GM18520 (cell line): ENCODE measurements at regions not wholly inside any gene's neighbourhood (a gene's known extent, or its start where the extent isn't known, plus 50 kb on each side); places are given as distances from the start of the nearest gene placed in this dataset.

Experiments
- ATAC-seq: cut with Tn5 transposase; IDR thresholded peaks from one replicate; pipeline ENCODE4 v1.9.1; 2021; ENCODE audit not compliant: unreplicated experiment

- ATAC-seq: no peak
These were observed 718.8 kb upstream of the SGCG start for GRCh38 chr13:22461854-22462490.

GRCh38 chr13:22463089-22463488 is 717.7 kb upstream of the SGCG start:
- ATAC-seq: no peak

DNA sequence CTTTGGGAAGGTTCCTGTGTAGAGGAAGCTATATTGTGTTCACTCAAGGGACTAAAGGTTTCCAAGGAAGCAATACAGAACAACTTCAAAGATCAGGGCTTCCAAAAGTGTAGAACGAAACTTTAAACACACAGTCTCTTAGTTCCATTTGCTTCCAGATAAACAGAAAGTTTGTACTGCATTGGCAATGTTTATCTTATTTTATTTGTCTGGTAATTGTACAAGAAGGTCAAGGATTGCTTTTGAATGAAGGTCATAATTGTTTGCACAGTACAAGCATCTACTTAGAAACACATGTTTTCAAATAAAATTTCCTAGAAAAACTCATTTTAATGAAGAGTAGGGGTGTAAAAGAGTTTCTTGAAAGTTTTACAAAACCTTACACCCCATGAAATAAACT is 712.7 kb upstream of the SGCG start:
- ATAC-seq: no peak

DNA sequence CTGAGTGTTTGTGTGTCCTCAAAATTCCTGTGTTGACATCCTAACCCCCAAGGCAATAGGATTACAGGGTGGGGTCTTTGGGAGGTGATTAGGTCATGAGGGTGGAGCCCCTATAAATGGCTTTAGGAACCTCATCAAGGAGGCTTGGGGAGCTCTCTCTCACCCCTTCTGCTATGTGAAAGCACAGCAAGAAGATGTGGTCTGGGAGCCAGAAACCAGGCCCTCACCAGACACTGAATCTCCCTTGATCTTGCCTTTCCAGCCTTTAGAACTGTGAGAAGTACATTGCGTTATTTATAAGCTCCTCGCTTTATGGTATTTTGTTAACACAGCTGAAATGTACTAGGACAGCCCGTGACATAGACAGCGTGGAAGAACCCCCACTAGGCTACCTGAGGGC is 712.0 kb upstream of the SGCG start:
- ATAC-seq: no peak

DNA sequence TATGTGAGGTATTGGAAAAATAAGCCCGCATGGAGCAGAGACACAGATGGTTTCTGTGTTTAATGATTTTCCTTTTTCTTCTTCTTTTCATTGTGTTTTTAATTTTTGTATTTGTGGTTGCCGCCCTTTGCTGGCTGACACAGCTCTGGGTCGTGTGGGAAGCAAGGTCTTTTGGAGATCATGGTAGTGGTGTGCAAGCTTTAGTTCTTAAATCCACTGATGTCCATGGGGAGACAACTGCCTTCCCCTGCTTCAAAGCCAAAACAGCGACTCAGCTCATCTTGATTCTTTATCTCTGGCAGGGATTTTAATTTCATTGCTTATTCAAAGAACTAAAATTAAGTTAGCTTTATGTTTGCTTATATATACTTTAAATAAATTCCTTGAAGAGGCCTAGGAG is 711.3 kb upstream of the SGCG start:
- no peak for ATAC-seq

DNA sequence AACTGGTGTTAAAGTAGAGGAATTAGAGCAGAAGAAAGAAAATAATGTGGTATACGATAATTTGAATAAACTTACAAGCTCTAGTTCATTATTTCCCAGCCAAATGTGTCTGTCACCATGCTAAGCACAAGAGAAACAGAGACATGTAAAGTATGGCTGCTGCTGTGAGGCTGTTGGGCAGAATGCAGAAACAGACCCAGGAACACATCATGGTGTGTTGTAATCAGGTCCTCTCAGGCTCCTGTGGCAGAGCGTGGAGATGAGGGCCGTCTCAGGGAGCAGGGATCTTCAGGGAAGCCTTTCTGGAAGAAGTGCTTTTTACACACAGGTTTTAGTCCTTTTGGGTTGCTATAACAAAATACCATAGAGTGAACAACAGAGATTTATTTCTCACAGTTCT is 710.7 kb upstream of the SGCG start:
- no peak for ATAC-seq

DNA sequence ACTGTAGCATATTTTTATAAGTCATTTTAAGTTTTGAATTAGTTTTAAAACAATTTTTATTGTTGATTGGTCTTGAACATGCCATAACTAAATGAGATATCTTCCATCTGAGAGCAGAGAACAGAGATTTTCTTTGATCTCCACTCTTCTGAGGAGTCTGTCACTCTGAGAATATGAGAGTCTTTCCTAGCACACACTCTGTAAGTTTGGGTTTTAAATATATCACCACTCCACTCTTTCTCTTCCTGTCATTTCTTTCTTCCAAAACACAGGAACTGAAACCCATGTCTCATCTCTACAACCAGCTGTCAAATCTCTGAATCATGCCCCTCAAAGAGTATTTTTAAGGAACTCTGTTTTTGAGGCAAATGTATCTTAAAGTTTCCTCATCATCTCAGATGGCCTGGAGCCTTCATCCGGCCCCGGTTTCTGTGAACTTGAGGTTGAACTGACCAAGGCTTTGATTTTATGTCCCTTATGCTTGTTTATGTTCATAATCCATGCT is 698.2 kb upstream of the SGCG start:
- ATAC-seq: no peak

DNA sequence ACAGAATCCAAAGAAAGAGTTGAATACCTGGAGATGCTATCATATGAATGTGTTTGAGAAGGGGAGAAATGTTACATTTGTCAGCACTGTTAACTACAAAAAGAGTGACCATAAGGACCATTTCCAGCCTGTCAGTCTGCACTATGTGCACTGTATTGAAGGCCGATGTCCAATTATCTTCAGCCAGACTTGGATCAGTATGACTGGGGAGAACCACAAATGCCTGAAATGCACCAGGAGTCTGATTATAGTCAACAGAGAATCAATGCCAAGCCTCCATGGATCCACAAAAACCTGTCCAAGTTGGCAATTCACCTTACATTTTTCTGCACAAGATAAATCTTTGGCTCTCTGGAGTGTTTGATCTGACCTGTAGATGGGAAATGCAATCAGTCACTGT is 697.5 kb upstream of the SGCG start:
- no peak for ATAC-seq

- no peak for ATAC-seq
These were observed 694.3 kb upstream of the SGCG start for GRCh38 chr13:22486490-22486889.

DNA sequence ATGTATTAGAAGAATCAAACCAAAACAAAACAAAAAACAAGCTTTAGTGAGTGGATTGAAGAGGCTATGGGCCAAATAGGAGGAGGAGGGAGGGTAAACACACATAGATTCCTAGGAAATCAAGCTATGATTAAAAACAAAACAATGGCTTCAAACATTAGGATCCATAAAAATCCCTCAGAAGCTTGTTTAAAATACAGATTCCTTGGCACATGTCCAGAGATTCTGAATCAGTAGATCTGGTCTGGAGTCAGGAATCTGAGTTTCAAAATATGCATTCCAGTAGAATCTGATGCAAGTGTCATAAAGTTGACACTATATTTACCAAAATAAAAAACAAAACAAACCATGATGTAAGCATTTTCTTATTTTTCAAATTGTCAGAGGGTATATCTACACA is 692.8 kb upstream of the SGCG start:
- ATAC-seq: no peak

DNA sequence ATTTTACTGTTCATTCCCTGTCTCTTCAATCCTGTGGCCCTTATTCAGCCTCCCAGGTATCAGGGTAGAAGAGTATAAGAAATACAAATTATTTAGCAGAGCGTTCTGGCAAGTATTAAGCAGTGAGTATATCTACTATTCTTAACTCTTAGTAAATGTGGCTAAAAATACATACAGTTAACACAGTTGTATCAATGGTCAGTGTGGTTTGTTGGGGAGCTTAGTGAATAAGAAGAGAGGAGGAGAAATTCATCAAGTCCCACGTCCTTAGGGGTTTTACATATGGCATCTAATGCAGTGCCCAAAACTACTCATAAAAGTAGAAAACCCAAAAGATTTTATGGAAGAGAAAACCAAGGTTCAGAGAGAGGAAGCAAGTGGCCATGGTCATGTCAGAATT is 691.0 kb upstream of the SGCG start:
- ATAC-seq: no peak

GRCh38 chr13:22495819-22496218 is 685.0 kb upstream of the SGCG start:
- ATAC-seq: no peak

DNA sequence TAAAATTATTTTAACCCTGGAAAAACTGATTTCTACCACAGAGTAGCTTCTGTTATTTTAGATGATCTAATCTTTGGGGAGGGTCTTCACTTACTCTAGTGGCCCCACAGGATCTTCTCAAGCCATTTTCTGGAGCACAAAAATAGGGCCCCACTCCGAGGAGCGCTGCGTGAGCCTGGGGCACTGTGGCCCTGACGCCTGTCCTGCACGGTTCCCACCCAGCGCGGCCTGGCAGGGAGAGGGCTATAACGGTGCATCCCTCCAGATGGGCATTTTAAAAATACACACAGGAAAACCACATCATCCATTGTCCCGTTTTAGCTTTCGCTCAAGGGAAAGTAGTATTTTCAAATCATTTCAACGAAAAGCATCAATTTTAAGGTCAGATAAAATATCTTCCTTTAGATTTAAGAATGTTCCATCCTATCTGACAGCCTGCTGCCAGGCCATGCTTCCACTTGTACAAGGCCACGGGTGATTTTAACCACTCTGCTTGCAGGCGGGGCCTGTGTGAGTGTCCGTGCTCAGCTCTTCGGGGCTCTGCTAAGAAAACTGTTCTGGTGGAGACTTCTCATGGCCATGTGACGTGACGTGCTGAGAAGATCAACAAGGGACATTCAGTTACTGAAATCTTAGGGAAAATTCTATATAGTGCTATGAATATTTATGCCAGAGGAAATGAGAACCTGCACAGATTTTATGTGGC is 683.8 kb upstream of the SGCG start:
- ATAC-seq: no peak

GRCh38 chr13:22497991-22498780 is 682.6 kb upstream of the SGCG start:
- no peak for ATAC-seq

GRCh38 chr13:22499919-22500318 is 680.9 kb upstream of the SGCG start:
- ATAC-seq: no peak

GRCh38 chr13:22505489-22505888 is 675.3 kb upstream of the SGCG start:
- ATAC-seq: no peak

DNA sequence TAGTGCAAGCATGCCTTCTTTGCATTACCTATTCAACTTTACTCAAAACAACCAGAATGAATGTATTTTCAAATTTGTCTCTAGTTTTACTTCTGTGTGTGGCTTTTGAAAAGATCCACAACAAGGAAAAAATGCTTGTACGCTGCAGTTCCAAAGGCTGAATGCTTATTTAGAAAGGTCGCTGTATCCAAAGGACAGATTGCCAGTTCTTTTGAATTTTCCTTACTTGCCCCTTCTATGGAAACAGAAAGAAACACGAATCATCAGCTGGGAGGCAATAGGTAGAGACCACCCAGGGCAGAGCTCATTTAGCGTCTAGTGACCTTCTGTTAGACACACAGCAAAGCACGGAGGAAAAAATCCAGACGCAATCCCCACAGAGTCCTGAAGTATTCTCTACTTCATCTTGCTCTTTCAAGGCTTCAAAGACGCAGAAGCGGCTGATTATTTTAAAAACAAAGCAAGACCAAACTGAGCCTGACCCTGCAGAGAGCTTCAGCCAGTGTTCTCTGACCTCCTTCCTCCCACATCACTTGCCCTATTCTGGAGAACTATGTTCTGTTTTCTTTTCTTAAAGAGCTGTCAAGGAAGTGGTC is 674.6 kb upstream of the SGCG start:
- no peak for ATAC-seq

DNA sequence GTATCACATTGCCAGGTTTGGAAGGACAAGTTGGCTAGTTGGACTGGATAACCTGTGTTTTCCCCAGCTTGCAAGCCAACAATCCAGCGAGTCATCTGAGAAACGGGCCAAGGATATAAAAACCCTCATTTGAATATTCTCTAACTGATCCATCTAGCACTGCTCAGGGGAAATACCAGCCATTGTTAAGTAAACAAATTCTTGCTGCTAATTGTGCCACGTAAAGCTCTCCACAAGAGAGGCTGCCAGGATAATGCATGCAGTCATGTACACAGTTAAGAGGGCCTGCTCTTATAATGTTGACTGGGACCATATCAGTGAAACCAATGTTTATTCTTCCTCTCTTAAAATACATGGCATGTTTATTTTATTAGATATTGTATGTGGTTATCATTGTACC is 663.2 kb upstream of the SGCG start:
- ATAC-seq: no peak

DNA sequence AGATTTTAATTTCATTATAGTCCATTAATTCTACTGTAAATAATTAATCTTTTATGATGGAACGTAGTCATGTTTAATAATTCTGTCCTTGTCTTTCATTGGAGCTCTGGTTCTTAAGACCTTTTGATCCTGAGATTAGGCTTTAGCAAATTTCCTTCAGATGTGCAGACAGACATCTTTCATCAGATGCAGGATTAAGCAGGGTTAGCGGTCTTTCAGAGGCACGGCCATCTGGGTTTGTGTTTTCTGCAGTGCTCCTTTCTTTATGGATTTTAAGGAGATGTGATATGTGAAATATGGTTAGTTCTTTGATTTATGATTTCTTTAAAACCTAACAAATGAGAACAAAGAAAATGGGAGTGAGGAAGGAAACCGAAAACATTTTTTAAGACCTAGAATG is 643.9 kb upstream of the SGCG start:
- ATAC-seq: no peak

DNA sequence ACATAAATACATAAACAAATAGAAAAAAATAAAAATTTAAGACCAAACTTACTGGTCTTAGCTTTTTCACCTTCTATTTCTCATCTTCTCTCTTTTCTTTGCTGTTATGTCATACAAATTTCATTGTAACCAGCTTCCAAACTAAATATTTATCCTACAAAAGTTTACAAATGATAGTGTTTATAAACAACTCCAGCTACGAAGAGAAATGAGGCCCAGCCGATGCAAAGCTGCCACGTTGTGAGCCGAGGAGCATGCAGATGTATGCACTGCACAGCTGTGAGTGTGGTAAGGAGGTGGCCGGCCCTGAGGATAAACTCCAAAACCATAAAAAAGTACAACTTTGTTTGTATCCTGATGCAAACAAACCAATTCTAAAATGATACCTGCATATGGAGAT is 642.4 kb upstream of the SGCG start:
- no peak for ATAC-seq

DNA sequence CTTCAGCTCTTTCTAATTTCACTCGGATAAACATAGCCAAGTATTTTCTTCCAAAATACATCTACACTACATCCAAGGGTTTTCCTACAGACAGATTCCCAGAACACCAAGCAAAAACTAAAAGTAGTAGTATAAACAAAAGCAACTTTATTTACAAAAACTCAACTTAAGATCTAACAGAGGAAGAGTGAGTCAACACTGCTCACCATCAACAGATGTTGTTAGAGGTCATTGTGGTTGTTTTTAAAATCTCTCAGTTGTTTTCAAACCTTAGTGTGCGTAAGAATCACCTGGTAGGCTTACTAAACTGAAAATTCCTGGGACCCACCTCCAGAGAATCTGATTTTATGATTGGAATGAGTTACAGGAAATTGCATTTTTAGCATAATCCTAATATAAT is 631.7 kb upstream of the SGCG start:
- ATAC-seq: no peak

DNA sequence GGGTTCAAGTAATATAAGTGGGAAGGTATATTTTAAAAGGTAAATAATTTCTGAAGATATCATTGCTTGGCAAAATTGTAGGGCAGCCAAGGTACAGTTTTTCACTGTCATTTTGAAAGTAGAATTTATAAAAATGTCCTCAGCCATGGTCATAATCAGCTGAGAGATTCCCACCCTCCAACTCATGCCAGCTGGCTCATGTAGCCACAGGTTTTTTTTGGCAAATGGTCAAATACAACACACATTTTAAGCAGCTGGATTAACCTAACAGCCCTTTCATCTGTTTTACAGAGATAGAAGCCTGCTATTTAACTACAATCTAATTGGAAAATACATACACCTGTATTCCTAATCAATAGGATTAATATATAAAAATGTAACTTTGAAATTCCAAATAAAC is 619.2 kb upstream of the SGCG start:
- ATAC-seq: no peak
